ENCODE measurements at regions not wholly inside any gene's neighbourhood (a gene's known extent, or its start where the extent isn't known, plus 50 kb on each side); places are given as distances from the start of the nearest gene placed in this dataset.

DNA sequence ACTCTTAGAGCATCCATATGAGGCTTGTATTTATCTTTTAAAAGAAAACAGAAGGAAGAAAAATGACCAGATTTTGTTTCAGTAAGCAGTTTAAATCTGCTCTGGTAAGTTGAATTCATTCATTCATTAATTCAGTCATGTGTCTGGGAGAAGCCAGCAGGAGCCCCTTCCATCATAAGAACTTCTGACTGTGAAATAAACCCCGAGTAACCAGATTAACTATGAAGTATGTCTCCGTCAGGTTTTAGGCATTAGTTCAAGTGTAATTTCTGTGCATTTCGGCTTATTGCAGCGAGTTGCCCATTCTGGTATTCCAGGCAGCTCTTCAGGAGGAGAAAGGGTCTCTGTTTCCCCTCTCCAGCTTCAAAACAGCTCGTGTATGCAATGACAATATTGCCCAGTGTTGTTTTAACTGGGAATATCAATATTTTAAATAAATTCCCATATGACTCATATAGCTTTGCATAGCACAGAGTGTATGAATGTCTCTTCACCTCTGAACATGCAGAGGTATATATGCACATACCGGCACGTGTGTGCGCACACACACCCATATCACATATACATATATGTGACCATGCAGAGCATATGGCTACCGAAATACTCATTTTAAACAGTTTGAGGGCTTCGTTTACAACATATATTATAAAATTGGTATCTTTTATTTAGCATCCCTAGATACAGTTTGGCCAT lies 255.3 kb downstream of the BCOR start:
- DNase-seq, result no peak

DNA sequence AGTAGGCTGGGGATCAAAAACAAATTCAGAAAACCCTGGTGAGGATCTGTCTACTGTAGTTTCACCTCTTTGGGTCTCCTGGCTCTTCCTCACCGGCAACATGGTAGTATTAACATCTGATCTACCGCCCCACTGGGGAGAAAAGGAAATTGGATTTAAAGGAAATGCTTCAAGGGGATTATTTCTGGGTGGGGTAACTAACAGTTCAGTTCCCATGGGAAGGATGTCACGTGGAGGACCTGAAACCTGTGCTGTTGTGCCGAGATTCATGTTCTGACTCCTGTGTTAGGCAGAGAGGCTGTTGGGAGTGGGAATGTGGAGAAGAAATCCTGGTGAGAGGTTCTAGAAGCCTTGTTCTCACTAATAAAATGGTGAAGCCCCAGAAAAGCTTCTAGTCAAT lies 254.4 kb downstream of the BCOR start:
- DNase-seq, result no peak

DNA sequence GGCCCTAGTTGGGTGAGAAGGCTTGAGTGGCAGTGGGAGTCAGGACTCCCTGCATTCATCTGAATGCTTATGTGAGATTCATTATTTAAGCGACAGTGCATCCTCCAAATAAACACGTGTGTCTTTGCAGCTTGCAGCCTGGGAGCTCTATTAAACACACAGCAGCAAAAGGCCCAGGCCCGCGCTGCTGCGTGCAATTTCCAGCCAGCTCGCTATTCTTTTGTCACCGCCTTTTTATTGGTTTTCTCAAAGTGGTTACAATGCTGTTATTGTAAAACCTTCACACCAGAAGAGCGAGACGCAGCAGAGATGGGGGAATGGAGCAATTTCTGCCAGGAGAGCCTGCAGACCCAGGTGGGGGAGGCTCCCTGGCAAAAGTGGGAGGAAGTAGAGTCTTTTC lies 252.5 kb downstream of the BCOR start:
- no peak for DNase-seq

DNA sequence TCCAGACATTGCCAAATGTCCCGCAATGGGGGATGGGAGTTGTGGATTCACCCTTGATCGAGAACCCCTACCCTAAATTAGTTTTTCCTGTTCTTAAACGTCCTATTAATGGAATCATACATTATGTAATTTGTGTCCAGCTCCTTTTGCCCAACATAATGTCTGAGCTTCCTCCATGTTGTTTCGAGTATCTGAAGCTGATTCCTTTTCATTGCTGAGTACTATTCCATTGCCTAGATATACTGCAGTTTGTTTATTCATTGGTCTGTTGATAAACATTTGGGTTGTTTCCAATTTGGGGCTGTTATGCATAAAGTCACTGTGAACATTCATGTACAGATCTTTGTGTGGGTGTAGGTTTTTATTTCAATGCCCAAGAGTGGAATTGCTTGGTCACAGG lies 251.3 kb downstream of the BCOR start:
- no peak for DNase-seq

DNA sequence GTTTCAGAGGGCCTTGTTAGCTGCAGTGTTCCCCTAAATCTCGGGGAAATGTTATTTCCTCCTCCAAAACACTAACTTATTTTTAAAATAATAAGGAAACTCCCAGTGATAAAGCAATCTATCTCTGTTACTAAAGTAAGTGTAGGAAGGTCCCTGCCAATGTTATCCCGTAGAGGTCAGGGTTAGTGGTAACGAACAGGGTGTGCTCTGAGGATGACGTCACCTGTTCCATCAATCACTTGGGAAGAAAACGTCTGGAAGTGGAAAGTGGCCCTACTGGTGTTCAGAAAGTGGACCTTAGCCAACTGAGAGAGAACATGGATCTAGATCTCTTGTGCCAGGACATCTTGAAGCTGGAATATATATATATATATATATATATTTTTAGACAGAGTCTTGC lies 249.5 kb downstream of the BCOR start:
- DNase-seq, result no peak

DNA sequence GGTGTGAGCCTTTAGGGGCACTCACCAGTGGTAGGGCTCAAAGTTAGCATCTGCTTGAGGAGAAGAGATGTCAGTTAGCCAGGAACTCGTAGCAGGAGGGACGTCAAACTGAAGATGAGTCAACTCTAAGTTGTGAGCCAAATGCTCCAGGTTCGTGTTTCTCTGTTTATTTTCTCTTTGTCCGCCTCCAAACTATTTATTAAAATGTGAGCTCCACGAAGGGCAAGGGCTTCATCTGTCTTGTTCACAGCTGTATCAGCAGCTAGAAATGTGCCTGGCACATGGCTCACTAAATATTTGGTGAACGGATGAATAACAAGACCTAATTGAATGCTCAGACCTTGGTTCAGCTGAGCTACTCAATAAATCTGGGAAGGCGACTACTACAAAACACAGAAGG lies 248.9 kb downstream of the BCOR start:
- no peak for DNase-seq

DNA sequence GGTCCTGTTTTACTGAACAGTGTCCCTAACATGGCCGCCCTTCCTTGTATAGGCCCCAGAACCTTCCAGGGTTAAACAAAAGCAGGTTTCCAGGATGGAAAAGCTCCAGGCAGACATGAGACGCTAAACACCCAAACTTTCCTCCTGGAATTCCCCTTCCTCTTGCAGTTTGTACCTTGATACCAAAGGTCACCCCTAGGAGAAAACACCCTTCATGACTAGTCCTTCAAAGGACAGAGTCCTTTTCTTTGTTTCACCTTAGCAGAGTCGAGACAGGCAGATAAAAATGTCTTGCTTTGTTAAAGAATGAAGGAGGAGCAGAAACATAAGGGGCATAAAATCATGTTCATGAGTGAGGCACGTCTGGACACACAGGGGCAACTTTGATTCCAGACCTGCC lies 247.5 kb downstream of the BCOR start:
- no peak for DNase-seq

DNA sequence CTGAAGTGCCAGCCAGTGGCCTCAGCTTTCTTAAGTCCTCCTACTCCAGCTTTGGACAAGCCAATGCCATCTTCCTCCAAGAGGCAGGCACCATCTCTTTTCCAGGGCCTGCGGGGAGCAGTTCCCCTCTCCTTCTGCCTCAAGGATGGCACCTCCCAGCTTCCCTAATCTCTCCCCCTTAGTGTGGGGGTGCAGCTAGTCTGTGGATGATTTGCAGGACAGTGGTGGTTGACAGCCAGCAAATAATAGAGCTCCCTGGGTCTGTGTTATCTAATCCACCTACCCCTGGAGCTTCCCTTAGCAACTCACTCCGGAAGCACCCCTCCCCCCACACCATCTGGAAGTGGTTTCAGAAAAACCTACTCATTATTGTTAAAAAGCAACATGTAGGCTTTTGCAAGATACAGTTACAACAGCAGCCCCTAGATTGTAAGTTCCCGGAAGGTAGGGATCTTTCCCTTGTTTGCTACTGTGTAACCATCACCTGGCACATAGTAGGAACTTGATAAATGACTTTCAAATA lies 247.1 kb downstream of the BCOR start:
- DNase-seq, result peak; percentile 6 to 74

DNA sequence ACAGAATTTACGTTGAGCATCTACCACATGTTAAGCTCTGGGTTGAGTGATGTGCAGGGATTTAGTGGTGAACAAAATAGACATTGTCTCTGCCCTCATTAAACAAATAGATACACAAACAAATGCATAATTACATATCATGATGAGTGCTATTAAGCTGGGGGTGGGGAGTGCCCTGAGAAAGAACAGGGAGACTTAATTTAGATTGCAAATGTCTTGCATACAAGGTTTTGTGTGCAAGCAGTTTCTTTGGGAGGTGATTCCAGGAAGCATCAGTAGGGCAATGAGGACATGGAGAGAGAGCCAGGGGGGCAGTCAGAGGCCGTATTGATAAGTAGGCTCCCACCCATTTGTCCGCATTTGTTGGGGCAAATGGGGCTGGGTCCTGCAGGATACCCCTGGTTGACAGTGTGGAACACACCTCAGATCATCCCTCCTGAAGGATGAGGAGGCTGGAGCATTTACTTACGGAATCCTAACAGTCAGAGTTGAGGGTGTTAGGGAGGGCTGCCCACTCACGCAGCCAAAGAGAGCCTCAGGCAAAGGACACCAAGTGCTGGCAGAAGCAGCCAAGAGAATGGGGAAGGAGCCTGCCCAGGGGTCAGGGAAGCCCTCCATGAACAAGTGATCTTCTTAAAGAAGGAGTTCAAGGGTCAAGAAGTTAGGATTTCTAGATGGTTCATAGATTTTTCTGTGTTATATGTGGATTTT lies 245.9 kb downstream of the BCOR start:
- DNase-seq, result no peak

DNA sequence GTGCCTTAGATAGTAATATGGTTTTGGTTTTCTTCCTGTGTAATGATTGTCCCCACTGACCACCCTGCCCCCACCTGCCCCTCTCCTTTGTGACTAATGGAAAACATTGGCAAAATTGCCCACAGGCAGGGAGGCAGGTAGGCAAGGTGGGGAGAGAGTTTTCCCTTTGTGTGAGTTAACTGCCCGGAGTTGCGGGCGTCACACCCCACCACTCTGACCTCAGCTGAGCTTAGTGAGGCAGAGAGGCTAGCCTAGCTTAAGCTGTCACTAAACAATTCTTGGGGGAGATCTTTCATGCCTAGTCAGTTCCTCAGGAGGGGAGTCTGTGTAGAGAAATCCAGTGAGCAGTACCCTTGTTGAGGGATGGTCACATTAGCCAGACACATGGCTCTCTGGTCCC lies 245.3 kb downstream of the BCOR start:
- DNase-seq, result no peak

DNA sequence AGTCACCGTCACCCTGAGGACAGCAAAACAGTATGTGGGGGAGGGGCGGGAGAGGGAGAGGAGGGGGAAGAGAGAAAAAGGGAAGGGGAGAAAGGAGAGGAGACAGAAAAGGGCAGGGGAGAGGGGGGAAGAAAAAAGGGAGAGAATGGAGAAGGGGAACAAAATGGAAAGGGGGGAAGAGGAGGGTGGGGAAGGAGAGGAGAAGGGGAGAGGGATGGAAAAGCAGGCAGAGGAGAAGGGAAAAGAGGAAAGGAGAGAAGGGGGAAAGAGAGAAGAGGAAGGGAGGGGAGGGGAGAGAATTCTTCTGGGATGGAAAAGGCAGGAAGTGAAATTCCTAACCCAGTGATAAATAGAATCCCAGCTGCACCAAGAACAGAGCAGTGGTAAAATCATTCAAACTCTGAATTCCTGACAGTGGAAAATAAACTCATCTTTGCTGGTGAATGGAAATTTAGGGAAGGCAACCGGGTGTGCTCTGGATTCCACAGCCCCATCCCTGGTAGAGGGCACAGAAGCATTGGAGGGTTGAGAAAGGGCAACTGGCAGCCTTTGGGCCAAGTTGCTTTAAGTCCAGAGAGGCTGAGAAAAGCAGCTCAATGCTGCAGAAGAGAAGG lies 244.2 kb downstream of the BCOR start:
- DNase-seq, result no peak

DNA sequence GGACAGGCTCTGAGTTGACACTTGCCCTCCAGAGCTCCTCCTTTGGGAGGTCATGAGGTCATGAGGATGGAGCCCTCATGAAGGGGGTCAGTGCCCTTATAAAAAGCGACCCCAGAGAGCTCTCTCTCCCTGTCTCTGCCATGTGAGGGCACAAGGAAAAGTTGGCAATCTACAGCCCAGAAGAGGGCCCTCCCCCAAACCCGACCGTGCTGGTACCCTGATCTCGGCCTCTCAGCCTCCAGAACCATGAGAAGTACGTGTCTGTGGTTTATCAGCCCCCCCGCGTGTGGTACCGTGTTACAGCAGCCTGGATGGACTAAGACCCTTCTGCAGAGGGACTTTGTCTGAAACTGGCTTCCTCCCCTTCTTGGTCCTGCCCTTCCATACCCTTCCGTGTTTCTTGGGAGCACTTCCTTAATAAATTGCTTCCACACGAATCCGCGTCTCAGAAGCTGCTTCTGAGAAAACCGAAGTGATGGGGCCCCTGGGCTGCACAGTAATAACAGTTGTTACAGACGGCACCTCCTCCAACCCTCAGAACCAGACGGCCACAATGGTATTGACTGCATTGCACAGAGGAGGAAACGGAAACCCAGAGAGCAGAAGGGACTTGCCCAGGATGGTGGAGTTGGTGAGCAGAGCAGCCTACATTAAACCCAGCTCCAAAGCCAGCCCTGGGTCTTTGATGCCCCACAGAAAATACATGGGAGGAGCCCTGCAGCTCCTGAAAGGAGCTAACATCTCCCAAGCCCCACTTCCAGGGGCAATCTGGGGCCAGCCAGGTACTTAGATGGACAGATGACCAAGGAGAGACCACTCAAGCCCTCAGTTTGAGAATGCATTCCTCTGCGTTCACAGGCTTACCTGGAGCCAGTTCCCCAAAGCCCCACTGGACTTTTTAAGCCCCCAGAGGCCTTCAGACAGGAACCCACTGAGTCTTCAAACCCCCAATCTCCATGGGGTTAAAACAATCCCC lies 242.7 kb downstream of the BCOR start:
- DNase-seq, result peak; percentile 38 to 51

DNA sequence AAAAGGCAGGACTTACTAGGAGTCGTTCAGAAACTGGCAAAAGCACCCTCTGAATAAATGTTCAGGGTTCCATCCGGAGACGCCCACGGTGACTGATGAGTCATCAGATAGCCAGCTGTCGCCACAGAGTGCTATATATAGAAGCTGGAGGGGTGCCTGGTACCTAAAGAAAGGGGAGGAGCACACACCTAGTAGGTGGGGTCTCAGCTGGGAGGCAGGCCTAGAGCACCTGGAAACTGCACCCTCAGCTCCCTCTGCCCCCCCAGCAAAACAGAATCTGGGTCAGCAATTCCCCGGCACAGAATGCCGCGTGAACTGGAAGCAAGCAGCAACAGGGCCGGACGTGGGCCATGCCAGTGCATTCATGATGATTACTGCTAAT lies 242.0 kb downstream of the BCOR start:
- peak; percentile 19 to 49 for DNase-seq

DNA sequence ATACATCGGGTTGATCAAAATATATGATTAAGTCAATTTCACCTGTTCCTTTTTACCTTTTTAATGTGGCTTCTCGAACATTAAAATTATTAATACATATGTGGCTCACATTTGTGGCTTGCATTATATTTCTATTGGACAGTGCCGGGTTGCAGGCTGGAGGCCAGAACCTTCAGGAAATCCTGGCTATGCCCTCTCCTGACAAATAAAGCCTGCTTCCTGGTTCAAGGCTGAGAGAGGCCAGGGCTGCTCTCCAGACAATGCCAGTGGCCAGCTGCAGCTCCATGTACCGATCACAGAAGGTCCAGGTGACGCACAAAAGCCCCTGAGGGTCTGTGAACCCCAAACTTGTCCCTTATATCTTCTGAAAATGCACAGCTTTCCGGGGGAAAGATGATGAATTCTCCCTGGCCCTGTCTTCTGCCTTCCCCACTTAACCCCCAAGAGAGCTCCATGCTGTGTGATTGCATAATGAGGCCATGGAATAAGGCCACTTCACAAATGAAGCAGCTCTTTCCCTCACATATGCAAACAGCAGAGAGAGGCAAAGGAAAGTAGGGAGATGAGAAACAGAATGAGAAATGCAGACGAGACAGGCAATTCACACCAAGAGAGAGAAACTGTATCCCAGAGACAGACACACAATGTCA lies 241.2 kb downstream of the BCOR start:
- DNase-seq, result no peak

DNA sequence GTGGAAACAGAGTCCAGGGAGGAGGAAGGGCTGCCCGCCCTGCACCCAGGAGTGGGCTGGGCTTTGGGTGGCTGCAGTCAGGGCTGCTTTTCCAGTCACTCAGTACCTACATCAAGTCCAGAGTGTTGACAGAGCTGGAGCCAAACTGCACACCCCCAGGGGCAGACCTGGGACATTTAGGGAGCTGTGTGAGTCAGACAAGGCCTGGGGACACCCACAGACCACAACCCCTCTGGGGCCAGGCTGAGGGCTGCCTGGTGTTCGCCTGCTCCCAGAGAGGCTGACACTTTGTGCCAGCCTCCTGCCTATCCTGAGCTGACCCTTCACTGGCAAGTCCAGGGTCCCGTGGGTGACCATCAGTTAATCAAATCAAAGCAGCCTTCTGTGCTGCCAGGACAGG lies 240.0 kb downstream of the BCOR start:
- no peak for DNase-seq

DNA sequence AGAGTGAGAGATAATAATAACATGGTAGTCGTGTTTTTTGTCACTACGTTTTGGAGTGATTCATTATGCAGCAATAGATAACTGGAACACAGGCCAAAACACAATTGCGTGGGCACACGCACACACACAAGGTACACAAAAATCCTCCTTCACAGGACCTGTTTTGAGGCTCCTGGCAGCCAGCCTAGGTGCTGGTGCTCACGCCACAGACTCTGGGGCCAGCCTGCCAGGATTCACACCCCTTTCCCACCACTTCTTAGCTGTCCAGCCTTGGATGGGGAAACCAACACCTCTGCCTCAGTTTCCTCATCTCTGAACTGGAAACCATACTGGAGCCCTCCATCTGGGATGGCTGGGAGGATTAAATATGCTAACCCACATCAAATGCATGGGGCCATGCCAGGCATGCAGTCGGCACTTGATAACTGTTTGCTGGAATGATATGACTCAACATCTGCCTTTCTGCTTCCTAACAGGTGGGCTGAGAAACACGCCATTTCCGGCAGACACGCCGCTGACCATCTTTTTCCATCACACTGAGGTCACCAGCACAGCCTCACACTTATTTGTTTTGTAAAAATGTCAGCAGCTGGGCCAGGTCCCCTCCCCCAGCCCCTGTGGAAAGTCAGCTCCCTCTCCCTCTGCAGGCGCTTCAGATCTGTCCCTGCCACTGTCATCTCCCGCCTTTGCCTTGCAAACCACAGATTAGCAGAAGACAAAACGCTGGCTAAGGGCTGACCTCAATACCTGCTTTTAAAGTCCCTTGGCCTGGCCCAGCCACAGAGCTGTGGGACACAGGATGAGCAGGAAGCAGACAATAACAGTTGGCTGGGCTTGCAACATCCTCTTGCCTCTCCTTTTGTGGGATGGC lies 237.5 kb downstream of the BCOR start:
- DNase-seq, result no peak

DNA sequence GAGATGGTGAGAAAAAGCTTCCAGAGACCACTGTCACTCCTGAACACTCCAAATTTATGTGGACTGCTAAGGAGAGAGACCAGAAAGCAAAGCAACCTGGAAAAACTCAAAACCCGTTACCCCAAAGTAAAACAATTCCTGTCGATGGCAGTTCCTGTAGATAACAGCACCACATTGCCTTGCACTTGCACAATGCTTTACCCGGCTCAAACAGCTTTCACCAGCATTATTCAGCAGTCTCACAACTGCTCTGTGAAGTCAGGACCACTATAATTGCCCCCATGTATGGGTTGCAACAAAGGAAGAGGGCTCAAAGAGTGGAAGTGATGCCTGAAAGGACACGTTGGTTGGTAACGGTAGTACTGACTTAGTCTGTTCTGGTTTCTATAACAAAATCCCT lies 234.8 kb downstream of the BCOR start:
- no peak for DNase-seq

DNA sequence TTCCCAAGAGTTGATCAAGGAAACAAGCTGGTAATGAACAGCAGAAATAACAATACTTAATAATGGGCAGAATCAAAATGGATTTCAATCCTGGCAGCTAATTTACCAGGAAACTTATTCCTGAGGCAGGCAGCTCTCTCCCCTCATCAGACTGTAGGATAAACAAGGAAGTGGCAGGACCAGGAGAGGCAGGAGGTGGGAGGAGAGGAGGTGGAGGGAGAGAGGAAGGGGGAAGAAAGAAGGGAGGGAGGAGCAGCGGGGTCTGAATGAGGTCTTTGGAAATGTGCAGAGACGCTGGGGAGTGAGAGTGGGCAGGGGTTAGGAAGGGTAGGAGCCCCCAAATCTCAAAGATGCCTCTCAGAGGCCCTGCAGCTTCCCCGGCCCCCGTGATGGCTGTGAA lies 231.5 kb downstream of the BCOR start:
- no peak for DNase-seq

DNA sequence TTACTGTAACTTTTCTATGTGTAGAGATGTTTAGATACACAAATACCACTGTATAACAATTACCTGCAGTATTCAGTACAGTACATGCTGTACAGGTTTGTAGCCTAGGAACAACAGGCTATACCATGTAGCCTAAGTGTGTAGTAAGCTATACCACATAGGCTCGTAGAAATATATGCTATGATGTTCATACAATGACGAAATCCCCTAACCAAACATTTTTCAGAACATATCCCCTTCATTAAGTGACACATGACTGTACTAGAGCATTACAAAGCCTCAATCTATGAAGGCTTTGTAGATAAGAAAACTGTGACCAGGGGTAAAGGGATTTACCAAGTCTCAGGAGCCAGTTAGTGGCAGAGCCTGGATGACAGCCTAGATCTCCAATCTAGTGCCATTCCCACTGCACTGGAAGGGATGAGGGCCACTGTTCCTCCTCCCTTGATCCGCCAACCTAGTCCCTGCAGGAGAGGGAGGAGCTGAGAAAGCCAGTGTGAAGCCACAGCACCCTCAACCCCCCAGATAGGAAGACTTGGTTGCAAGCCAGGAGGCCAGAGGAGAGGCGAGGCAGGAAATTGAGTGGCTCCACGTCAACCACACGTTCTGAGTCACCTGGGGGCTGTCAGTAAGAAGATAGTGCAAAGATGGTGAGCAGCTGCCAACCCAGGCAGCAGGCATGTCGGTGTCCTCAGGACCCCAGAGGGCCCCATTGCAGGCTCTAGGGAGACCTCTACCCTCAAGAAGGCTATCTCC lies 227.7 kb downstream of the BCOR start:
- DNase-seq, result no peak

DNA sequence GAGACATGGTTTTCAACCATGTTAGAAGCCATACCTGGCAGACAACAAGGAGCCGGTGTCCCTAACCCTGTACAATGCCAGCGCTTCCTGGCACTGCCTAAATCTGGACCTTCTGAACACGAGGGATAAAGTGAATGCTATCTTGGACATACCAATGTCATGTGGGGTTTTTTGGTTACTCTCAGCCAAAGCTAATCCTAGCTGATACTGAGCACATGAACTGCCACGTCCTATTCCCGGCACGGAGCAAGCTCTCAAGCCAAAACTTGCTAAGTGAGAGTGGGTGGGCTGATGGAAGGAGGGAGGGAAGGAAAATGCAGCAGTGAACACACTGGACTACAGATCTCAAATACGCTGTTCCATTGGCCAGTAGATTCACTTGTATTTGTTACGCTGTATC lies 226.1 kb downstream of the BCOR start:
- DNase-seq, result no peak

All from inflammatory macrophage (primary cell).